ENCODE measurements at regions not wholly inside any gene's neighbourhood (a gene's known extent, or its start where the extent isn't known, plus 50 kb on each side); places are given as distances from the start of the nearest gene placed in this dataset.

DNA sequence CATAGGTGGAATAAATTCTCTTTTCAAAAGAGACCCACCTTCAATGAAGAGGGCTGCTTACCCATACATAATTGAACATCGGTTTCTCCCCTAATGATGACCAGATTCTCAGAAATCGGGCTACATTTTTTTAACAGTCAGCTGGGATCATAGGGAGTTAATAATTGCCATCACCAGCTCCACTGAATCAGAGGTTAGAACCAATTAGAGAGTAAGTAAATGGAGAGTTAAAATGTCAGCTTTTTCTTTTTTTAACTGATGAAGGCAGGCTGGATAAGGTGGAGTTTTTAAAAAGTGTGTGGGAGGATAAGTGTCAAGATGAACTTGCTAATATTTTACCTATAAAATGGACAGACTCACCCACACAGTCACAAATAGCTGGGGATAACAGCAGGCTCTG, 584.5 kb upstream of the NR3C2 start:
- DNase-seq: no peak

DNA sequence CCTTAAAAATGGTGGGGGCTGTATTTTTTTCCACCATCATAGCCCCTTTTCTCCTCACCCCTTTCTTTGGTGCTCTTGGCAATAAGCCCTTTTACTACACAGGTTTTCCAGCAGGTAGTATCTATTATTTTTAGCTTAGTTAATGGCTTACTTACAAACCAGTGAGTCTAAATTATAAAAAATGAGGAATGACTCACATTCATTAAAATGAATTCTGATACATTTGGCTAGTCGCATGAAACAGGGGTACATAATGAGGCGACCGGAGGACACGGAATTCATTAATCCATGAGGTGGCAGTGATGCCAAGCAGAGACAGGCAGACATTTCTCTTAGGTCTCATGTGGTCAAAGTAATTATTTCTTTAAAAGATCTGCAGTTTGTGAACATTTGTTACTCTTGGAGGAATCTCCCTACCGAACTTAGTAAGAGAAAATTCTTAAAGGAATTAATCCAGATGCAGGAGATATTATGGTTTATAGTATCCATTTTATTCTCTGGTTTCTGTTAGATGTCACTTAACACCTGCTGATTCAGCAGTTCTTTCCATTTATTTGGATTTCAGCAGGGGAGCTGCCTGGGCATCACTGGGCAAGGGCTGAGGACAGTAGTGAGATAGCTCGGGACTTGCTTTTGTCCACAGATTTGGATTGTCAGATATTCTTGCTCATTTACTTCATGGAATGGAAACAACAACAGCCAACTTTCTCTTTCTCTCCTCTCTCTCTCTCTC, 575.0 kb upstream of the NR3C2 start:
- DNase-seq: no peak

DNA sequence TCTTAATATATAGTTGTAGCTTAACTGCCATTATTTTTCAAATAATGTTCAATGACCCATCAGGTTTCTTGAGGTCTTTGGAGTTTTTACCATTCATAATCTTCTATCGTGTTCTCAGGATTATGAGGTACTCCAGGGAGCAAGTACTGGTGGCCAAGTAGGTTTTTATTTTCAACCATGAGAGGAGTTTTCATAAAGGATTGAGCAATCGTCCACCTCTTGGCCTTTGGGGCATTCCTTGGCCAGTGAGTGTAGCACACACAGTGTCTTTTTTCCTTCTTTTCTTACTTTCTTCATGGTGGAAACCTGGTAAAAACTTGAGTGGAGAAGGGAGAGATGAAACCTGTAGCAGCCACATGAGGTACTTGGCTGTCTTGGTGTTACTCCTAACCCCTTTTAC, 567.0 kb upstream of the NR3C2 start:
- DNase-seq: no peak

DNA sequence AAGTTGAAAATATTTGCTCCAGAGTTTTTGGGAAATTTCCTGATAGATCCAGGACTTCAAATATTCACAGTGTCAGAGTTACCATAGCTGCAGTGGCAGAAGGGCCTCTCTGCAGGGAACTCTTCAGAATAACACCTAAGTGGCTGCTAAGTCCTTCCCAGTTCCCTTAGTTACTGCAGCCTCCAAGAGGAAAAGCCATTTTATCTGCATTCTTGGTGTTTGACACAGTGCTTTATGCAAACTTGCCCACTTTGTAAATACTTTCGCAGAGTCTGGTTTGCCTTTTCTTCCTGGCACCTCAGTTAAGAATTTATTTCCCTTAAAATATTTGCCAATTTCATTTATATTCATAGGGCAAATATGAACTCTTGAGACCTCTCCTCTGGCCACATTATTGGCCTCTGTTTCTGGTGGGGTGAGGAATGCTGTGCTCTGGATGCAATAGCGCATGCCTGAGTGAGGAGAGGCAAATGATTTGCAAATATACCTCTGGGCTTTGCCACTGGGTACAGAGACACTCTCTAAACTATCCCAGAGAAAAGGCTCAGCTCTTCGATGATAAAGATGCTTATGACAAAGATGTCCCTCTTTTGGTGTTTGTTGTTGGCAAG, 566.3 kb upstream of the NR3C2 start:
- no peak for DNase-seq

DNA sequence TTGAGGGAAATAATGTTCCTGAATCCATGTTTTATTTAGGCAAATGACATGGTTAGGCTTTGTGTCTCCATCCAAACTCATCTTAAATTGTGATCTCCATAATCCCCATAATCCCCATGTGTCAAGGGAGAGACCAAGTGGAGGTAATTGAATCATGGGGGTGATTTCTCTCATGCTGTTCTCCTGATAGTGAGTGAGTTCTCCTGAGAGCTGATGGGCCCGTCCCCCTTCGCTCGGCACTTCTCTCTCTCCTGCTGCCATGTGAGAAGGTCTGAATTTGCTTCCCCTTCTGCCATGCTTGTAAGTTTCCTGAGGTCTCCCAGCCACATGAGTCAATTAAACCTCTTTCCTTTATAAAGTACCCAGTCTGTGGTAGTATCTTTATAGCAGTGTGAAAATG, 563.0 kb upstream of the NR3C2 start:
- no peak for DNase-seq

DNA sequence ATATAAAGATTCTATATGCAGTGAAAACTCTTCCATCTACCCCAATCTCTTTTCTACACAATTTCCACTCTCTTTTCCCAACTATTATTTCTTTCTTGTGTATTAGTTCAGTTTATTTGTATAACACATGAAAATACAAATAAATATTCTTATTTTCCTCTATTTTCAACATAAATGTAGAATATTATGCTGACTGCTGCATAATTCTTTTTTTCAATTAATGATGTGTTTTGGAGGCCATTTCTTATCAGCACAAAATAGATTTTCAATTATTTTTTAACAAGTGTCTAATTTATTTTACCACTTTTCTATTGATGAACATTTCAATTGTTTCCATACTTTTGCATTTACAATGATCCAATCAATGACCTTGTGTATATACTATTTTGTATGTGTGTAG, 557.7 kb upstream of the NR3C2 start:
- no peak for DNase-seq

DNA sequence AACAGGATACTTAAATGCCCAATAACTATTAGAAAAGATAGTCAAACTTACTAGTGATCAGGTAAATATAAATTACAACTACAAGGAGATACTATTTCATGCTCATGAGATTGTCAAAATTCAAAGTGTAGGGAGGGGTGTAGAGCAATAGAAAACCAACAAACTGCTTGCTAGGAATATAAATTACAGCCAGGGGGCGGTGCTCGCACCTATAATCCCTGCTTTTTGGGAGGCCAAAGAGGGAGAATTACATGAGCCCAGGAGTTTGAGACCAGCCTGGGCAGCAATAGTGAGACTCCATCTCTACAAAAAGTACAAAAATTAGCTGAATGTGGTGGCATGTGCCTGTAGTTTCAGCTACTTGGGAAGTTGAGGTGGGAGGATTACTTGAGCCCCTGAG, 556.5 kb upstream of the NR3C2 start:
- no peak for DNase-seq

DNA sequence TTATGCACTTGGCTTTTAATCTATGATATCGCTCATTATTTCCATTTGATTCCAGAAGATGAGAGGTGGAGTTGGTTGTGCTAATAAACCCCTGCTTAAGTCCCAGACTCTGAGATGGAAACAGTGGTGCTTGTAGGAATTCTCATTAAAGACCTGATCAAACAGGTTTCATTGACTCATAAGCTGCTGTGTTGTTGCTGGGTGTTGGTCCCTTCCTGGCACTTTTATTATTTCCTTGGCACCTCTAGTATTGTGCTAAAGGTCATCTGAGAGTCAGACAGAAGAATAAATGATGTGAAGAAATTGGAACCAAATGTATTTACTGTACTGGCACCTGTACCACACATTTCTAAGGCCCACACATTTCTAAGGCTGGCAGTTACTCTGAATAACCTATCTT, 544.7 kb upstream of the NR3C2 start:
- no peak for DNase-seq

DNA sequence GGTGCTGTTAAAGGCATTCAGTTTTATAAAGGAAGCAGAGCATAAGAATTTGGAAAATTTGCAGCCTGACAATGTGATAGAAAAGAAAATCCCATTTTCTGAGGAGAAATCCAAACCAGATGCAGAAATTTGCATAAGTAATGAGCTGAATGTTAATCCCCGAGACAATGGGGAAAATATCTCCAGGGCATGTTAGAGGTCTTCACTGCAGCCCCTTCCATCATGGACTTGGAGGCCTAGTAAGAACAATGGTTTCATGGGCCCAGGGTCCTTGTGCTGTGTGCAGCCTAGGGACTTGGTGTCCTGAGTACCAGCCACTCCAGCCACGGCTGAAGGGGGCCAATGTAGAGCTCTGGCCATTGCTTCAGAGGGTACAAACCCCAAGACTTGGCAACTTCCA, 542.7 kb upstream of the NR3C2 start:
- DNase-seq: no peak

DNA sequence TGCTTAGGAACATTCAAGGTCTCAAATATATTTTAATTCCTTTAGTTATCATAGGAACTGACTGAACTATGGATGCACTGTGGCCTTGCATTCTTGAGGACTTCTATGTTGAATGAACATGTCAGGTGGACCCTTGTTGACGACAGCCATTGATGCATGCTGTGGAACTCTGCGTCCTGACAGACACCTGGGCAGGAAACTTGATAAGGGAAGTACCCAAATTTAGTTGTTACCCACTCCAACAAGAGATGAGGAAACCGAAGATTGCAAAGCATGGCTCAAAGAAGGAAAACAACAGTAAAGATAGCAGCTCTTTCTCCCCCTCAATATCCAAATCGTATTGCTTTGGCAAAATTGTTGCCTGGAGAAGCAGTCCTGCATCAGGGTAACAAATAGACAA, 540.0 kb upstream of the NR3C2 start:
- DNase-seq: no peak

DNA sequence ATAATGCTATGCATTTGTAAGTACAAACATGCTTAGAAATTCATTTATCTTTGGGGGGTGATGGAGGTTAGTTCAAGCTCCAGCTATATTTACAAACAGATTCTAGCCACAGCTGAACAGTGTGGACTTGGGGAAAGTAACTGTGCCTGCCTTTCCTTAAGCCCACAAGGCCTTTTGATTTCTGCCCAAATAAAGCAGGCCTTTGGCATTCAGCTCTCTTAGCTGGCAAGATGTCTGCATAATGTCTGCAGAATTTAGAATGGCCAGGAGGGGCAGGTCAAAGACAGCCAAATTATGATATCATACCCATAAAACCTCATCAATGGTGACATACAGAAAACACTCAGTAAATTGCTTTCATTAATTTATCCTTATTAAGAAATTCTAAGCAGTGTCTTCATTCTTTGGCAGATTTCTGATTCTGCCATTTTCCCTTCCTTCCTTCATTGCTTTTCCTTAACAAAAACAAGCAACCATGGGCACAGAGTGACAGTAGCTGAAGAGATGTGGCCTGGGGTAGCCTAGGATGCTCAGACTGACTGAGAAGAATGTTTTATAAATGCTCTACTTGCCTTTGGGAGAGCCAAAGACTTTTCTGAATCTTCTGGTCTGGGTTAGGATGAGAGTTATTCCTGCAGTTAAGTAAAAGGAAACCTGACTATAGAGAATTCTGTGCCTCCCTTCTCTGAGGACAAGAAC, 538.7 kb upstream of the NR3C2 start:
- no peak for DNase-seq

DNA sequence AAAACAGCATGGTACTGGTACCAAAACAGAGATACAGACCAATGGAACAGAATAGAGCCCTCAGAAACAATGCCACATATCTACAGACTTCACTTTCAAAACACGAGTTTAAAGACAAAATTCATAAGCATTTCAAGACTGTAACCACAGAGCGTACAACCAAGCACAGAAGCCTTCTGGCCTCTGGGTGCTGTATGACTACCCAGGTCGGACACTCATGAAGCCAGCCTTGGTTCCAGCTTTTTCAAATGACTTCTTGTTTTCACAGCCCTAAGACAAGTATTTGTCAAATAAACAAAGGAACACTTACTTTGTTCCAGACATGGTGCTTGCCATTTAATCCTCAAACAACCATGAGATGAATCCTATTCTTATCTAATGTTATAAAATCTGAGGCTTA, 536.1 kb upstream of the NR3C2 start:
- DNase-seq: no peak

DNA sequence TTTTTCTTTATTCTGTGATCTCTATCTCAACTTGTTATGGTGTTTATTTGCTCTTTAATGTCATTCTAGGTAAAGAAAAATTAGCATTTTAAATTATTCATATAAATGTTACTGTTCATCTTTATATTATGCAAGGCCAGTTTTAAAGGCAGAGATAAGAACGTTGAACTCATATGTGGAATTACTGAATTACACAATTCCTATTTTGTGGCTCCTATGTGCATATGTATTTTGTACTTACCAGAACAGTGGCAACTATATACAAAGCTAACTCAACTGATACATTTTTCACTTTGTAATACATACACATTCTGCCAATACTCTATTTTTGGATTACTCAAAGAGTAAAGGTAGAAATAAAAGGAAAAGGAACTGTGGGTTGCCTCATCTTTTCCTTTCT, 533.2 kb upstream of the NR3C2 start:
- no peak for DNase-seq

DNA sequence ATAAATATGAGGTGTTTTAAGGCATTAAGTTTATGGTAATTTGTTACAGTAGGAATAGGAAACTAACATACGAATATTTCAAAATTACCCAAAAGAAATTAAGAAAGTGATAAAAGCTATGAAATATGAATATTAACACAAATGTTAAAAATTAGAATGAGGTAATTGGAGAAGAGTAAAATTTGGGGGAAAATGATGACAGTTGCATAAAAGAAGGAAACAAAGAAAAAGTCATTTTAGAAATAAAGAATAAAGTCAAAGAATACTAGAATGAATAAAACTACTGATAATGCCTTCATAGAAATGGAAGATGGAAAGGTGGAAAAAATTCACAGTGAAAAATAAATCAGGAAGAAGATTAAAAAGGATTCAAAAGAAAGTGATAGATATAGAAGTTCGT, 522.9 kb upstream of the NR3C2 start:
- no peak for DNase-seq

DNA sequence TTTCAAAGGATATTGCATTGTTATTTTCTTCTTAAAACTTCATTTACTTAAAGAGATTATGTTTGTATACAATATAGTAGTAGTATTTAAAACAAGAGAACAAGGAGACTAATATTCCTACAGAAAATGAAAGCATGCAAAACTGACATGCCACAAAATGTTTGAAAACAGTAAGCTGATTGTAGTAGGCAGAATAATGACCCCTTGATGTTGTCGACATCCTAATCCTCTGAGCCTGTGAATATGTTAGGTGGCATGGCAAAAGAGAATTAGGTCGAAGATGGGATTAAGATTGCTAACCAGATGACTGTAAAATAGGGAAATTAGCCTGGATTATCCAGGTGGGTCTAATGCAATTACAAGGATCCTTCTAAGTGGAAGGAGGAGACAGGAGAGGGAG, 522.2 kb upstream of the NR3C2 start:
- no peak for DNase-seq

DNA sequence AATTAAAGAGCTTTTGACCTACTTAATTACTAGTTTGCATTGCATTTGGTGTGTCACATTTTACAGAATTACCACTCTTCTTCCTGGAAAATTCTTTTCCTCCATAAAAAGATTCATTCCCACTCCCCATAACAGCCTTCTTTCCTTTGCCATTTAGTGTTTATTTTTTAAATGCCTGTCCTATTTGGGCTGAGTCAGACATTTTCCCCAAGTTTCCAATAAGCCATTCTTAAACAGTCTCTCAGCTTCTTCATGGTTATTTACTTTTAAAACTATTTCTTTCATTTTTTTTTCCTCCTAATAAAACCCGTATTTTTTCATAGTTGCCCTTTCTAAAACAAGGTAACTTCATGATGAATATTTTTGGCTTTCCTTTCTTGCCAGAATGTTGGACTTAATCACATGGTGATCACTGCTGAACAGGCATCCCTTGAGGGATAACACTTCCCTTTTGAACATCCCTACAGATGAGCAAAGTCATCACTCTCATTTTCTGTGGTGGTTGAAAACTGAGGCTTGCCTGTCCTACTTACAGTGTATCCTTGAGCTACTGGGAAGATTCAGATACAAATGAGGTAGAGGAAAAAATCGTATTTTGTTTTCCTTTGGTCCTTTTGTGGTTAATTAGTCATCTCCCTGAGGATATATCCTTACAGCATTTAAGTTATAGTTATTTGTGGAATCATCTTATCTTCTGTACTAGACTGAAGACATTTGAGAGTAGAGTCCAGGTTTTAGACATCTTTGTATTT, 520.5 kb upstream of the NR3C2 start:
- no peak for DNase-seq

DNA sequence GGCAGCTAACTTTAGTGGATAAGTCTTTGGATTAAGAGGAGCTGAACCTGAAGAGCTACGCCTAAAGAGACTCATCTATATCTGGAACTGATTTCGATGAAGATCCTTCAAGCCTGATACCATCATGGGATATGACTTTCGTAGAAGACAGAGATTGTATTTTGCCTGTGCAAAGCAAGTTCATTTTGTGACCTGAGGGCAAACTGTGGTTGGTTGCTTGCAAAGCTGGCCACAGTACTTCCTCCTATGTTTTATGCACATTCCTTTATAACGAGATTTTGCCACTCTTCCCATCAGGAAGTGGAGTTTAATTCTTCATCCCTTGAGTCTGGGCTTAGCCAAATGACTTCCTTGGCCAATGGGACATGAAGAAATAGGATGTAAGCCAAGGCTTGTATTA, 519.3 kb upstream of the NR3C2 start:
- DNase-seq: no peak

DNA sequence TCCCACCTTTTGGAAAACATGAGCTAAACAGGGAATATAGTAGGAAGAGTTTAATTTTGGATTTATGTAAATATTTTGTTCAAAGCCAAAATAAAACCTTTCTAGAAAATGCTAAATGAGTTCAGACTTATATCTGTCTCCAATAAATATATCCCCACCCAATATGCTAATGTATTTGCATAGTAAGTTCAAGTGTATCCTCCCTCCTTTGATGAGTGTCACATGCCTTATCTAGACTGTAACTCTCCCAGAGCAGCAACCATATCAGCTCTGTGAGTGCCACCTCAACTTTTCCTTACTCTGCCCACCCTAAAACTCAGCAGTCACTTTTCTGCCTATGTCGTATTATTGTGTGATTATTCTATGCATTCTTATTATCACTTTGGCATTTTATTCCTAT, 516.1 kb upstream of the NR3C2 start:
- DNase-seq: no peak

DNA sequence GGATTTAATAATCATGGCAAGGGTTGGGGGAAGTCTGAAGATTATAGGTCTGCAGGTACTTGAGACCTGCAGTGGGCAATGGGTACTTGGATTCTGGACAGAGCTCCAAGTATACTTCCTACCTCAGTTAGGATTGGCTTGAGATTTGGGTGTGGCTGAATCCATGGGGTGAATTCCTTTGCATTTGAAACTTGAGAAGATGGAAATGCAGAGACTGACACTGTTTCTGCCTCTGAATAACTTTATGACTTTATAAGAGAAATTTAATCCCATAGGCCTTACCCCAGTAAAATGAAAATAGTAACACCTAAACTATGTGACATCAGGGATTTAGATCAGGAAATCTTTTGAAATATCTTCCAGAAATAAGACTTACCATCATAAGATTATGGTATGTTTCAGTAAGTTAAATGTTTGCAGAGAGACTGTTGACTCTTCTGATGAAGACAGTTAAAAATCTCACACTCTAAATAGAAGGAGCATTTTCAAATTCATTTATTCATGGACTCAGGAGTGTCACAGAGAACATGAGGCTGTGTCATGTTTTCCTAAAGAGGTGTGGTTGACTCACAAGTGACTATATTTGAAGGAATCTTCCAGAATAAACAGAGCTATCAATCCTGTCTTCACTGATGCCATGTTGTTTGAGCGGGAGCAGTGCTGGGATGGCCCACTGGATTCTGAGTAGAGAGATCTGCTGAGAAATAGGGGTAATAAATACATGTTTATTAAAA, 513.5 kb upstream of the NR3C2 start:
- no peak for DNase-seq

DNA sequence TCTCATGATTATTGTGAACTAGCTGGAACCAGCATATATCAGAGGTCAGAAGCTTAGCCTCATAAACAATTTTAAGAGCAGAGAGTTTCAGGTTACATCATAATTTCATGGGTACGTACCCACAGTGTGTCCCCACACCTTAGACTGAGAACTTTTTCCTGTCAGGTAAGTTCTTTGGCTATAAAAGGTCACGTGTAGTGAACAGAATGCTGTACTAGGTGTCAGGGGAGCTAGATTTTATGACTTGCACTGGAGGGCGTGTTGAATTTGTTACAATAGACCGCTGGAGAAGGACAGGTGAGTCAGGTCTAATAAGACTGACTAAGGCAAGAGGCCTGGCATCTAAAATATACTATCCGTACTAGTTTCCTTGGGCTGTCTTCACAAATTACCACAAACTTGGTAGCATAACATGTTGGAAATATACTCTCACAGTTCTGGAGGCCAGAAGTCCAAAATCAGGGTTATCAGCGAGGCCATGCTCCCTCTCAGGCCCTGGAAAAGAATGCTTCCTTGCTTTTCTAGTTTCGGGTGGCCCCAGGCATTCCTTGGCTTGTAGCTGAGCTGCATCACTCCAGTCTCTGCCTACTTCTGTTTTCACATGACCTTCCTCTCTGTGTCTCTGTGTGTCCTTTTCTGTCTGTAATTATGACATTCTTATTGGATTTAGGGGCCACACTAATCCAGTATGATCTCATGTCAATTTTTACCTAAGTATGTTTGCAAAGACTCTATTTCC, 512.0 kb upstream of the NR3C2 start:
- DNase-seq: no peak

DNA sequence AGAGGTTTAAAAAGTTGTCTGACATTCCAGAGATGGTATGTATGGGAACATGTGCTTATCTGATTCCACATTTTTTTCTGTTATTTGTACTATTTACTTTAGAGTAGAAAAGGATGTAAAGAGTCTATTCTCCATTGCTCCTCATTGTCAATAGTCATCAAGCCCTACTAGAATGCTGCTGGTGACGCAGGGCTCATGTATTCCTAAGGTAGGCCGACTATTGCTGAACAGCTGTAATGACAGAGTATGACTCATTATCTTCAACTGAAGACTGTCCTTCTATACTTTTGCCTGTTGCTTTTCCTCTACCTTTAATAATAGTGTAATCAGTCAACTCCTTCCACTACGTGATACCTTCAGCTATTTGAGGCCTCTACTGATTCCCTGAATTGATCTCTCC, 509.1 kb upstream of the NR3C2 start:
- DNase-seq: no peak

DNA sequence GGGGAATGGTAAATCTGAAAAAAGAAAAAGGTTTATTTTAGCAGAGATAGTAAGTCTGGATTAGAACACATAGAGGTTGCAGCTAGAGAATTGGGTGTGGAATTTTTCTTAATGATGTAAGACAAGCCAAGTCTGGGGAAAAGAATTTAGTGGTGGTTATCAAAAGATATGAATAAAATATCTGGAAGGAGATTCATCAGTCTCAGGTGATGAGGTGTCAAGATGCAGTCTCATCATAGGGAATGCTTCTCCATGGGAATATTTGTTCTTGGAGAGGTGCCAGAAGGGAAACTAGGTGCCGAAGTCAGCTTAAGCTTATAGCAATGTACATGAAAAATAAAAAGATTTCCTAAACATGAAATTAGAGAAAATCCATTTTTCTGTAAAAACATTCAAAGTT, 504.1 kb upstream of the NR3C2 start:
- DNase-seq: no peak

Data from GF-D8 (cell line).